ENCODE measurements at regions not wholly inside any gene's neighbourhood (a gene's known extent, or its start where the extent isn't known, plus 50 kb on each side); places are given as distances from the start of the nearest gene placed in this dataset.

GRCh38 chr12:75724307-75724927 is 213.0 kb upstream of the KRR1 start:
- DNase-seq (ENCODE audit: low spot score), result no peak

GRCh38 chr12:75722714-75723200 is 211.3 kb upstream of the KRR1 start:
- DNase-seq (ENCODE audit: low spot score), result peak; percentile 74

- DNase-seq (ENCODE audit: low spot score), result no peak
Measured at GRCh38 chr12:75721796-75722195, 210.4 kb upstream of the KRR1 start.

- DNase-seq (ENCODE audit: low spot score), result no peak
Measured at GRCh38 chr12:75720812-75721641, 209.6 kb upstream of the KRR1 start.

- DNase-seq (ENCODE audit: low spot score), result no peak
Measured at GRCh38 chr12:75717902-75718301, 206.5 kb upstream of the KRR1 start.

GRCh38 chr12:75716291-75717025 is 205.0 kb upstream of the KRR1 start:
- no peak for DNase-seq (ENCODE audit: low spot score)

- DNase-seq (ENCODE audit: low spot score), result no peak
Measured at GRCh38 chr12:75715682-75716081, 204.3 kb upstream of the KRR1 start.

- DNase-seq (ENCODE audit: low spot score), result no peak
Measured at GRCh38 chr12:75715323-75715644, 203.9 kb upstream of the KRR1 start.

- no peak for DNase-seq (ENCODE audit: low spot score)
Measured at GRCh38 chr12:75714462-75715322, 203.3 kb upstream of the KRR1 start.

GRCh38 chr12:75713434-75713833 is 202.0 kb upstream of the KRR1 start:
- DNase-seq (ENCODE audit: low spot score), result no peak

GRCh38 chr12:75712223-75712622 is 200.8 kb upstream of the KRR1 start:
- no peak for DNase-seq (ENCODE audit: low spot score)

GRCh38 chr12:75711271-75711670 is 199.9 kb upstream of the KRR1 start:
- DNase-seq (ENCODE audit: low spot score), result no peak

- no peak for DNase-seq (ENCODE audit: low spot score)
Measured at GRCh38 chr12:75710361-75711069, 199.1 kb upstream of the KRR1 start.

- no peak for DNase-seq (ENCODE audit: low spot score)
Measured at GRCh38 chr12:75709503-75709902, 198.1 kb upstream of the KRR1 start.

GRCh38 chr12:75708802-75709201 is 197.4 kb upstream of the KRR1 start:
- DNase-seq (ENCODE audit: low spot score), result no peak

- no peak for DNase-seq (ENCODE audit: low spot score)
Measured at GRCh38 chr12:75707983-75708382, 196.6 kb upstream of the KRR1 start.

GRCh38 chr12:75706786-75707605 is 195.6 kb upstream of the KRR1 start:
- DNase-seq (ENCODE audit: low spot score), result no peak

- DNase-seq (ENCODE audit: low spot score), result no peak
Measured at GRCh38 chr12:75705749-75706711, 194.6 kb upstream of the KRR1 start.

GRCh38 chr12:75704664-75705063 is 193.3 kb upstream of the KRR1 start:
- DNase-seq (ENCODE audit: low spot score), result no peak

All from CD4-positive, alpha-beta T cell treated with Interleukin-2 at 100 ng/mL for 4 hours (primary cell).